ENCODE measurements at regions not wholly inside any gene's neighbourhood (a gene's known extent, or its start where the extent isn't known, plus 50 kb on each side); places are given as distances from the start of the nearest gene placed in this dataset.

DNA sequence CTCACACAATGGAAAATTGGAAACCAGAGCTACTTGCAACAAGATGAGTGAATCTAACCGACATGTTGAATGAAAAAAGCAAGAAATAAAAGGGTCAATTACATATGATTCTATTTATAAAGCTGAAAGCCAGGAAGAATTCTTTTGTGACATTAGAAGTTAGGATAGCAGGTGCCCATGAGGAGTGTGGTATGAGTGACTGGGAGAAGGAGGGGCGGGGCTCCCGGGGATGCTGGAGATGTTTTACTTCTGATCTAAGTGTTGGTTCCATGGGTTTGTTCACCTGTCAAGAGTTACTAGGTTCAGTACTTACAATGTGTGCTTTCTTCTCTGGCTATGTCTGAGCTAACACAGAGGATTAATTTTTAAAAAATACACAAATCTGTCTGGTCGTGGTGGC is 60.8 kb downstream of the NSMCE3 start:
- peak in 2 of 3 experiments; percentile 50 to 69 for DNase-seq

DNA sequence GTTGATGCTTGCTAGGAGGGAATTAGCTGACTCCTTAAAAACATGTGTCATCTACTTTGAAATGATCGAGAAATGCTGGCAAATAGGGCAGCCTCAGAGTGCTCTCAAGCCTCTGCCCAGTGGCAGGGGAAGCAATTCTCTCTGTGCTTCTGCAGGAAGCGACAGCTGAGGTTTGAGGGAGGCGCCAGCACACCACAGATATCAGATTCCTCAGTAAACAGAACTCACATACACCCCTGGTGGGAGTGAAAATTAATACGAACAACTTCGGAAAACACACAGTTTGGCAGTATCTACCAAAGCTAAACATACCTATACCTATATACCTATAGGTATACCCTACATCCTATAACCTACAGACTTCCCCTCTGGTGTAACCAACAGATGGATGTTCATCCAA is 61.3 kb downstream of the NSMCE3 start:
- peak; percentile 63 to 94 (median 87) for DNase-seq

- DNase-seq, result peak in 1 of 3 experiments; percentile 37
Measured at GRCh38 chr15:29207758-29208108, 61.9 kb downstream of the NSMCE3 start.

DNA sequence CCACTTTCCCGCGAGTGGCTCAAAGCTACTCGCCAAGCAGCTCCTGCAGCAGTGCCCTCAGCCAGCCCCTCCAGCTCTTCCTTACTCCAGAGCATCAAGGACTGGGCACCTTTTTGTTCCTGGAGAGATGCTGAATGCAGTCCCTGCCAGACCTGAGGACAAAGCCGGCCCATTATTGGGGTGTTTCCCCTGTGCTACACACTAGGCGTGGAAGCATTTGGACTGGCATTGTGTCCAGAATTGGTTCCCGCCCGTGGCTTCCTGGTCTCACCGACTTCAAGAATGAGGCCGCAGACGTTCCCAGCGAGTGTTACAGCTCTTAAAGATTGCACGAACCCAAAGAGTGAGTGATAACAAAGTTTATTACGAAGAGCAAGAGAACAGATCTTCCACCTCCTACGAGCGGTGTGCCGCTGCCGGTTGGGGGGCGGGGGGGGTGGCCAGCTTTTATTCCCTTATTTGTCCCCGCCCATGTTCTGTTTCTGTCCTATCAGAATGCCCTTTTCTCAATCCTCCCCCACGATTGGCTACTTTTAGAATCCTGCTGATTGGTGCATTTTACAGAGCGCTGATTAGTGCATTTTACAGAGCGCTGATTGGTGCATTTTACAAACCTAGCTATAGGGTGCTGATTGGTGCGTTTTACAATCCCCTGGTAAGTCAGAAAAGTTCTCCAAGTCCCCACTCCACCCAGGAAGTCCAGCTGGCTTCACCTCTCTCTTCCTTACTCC is 62.4 kb downstream of the NSMCE3 start:
- DNase-seq, result no peak

GRCh38 chr15:29205186-29205585 is 64.4 kb downstream of the NSMCE3 start:
- DNase-seq, result no peak

DNA sequence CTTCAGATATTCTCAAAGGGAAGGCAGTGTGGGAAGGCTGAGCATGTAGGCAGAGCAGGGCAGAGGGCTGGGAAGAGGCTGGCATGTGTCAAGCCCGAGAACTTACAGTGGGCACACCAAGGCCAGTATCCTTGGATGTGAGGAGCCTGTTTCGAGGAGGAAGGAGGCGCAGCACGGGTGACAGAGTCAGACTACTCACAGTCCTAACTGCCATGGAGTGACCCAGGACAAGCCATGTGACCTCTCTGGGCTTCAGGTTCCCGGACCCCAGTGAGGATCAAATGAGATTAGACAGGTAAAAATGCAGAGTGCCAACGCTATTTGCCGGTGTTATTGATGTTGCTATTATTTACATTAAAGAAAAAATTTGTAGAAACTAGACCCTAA is 65.3 kb downstream of the NSMCE3 start:
- DNase-seq, result no peak

DNA sequence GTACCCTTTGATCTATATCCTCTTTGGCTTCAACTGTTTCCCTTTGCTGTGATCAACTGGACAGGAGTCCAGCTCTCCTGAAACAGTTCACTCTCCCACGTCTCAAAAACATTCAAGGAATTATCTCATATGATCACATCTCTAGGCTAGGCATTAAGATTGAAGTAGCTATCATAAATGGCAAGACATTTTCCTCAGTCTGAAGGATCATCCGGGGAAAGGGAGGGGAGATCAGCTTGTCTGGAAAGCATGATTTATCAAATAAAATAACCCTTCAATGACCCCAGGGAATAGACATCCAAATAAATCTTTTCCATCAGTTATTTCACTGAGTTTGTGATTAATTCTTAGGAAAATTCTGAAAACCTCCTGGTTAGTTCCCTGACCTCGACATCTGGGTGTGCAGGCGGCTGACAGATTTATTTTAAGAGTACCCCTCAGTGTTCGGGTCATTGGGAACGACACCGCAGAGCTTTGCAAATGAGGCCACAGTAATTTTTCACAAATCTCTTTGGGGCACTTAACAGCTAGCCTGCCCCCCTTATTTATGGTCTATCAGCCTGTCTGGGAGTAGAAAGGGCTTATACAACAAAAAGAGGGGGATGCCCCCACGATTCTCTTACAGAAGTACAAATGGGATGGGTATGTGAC is 65.8 kb downstream of the NSMCE3 start:
- DNase-seq, result no peak

GRCh38 chr15:29196722-29197121 is 72.9 kb downstream of the NSMCE3 start:
- no peak for DNase-seq

GRCh38 chr15:29196290-29196689 is 73.3 kb downstream of the NSMCE3 start:
- no peak for DNase-seq

GRCh38 chr15:29194866-29195265 is 74.8 kb downstream of the NSMCE3 start:
- DNase-seq, result no peak

DNA sequence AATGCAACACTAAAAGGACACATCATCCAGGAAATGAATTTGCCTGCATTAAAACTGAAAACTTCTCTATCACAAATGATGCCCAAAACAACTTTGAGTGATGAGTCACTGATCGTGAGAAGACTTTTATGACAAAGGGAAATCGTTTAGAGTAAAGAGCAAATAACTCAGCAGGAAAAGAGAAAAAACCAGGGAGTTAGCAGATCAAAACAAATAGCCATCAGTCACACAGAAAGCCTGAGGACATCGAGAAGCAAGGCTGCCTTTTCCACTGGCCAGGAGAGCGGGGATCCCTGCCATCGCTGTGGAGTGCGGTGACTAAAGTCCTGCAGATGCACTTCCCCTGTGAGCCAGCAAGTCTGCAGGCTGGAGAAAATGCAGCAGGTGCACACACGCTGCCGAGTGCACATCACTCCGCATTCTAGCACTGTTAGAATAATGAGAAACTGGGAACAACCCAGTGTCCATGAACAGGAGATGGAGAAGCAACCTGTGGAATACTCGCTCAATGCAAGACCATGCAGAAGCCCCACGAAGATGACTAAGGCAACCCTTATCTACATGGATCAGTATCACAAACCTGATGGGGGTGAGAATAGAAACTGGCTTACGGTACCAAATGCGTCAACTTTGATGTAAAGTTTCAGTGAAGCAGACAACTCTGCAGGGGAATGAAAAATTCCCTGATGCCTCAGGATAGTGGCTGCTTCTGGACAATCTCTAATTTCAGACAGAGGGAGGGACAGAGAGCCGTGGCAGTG is 86.4 kb downstream of the NSMCE3 start:
- DNase-seq, result peak in 2 of 3 experiments; percentile 43 to 73

GRCh38 chr15:29182590-29182989 is 87.0 kb downstream of the NSMCE3 start:
- DNase-seq, result peak in 1 of 3 experiments; percentile 55

- DNase-seq, result no peak
Measured at GRCh38 chr15:29172742-29173725, 96.6 kb downstream of the NSMCE3 start.

GRCh38 chr15:29170521-29170920 is 99.1 kb downstream of the NSMCE3 start:
- DNase-seq, result no peak

Data from NCI-H1417 (cell line).